OCI-LY3 (cell line): ENCODE measurements at regions not wholly inside any gene's neighbourhood (a gene's known extent, or its start where the extent isn't known, plus 50 kb on each side); places are given as distances from the start of the nearest gene placed in this dataset.

Source experiments
- CTCF ChIP-seq: fragments of 200-600, 300-600 bp; sonication (generic); IDR thresholded peaks from 2 replicates; pipeline ENCODE4 v1.5.1; 2014; ENCODE audit warnings: antibody characterized with exemption, low read length, low read depth
- EZH2phosphoT487 ChIP-seq: fragments of 200-600 bp; shearing (Covaris generic); IDR thresholded peaks from 2 replicates; pipeline ENCODE4 v1.6.1; 2018; ENCODE audit warnings: antibody characterized with exemption, mixed run types, low read depth

GRCh38 chr3:6578526-6578925 is 282.4 kb upstream of the GRM7 start:
- TF ChIP-seq CTCF (no peak), EZH2phosphoT487 (no peak)
